Dermis blood vessel endothelial cell (primary cell): ENCODE measurements at regions not wholly inside any gene's neighbourhood (a gene's known extent, or its start where the extent isn't known, plus 50 kb on each side); places are given as distances from the start of the nearest gene placed in this dataset.
"Not testable (repeated sequence)": the region's sequence is repeated elsewhere in the genome, so short reads cannot be mapped to it uniquely, and the experiment has no call there.

Source experiments
- DNase-seq: peaks from one replicate; pipeline ENCODE4 v3.0.0; 2010

GRCh38 chr3:74269689-74270088, 344.8 kb downstream of the CNTN3 start:
- no peak for DNase-seq

GRCh38 chr3:74268753-74269152, 345.7 kb downstream of the CNTN3 start:
- DNase-seq, result no peak

GRCh38 chr3:74267588-74268184, 346.8 kb downstream of the CNTN3 start:
- peak; percentile 41 for DNase-seq

- no peak for DNase-seq
These were observed 347.3 kb downstream of the CNTN3 start for GRCh38 chr3:74267131-74267530.

- DNase-seq, result no peak
These were observed 349.4 kb downstream of the CNTN3 start for GRCh38 chr3:74265069-74265468.

GRCh38 chr3:74263031-74263430, 351.4 kb downstream of the CNTN3 start:
- DNase-seq, result no peak

- DNase-seq, result no peak
These were observed 381.4 kb downstream of the CNTN3 start for GRCh38 chr3:74233091-74233490.

GRCh38 chr3:74217467-74217866, 397.0 kb downstream of the CNTN3 start:
- no peak for DNase-seq

GRCh38 chr3:74214286-74214685, 400.2 kb downstream of the CNTN3 start:
- no peak for DNase-seq

GRCh38 chr3:74210739-74211138, 403.7 kb downstream of the CNTN3 start:
- no peak for DNase-seq

- no peak for DNase-seq
These were observed 413.5 kb downstream of the CNTN3 start for GRCh38 chr3:74200952-74201351.

- DNase-seq, result not testable (repeated sequence)
These were observed 435.8 kb downstream of the CNTN3 start for GRCh38 chr3:74178664-74179063.

GRCh38 chr3:74173090-74173489, 441.4 kb downstream of the CNTN3 start:
- no peak for DNase-seq

GRCh38 chr3:74167926-74168325, 446.5 kb downstream of the CNTN3 start:
- DNase-seq, result no peak

- DNase-seq, result no peak
These were observed 449.2 kb downstream of the CNTN3 start for GRCh38 chr3:74165211-74165610.

GRCh38 chr3:74149466-74149865, 465.0 kb downstream of the CNTN3 start:
- no peak for DNase-seq

GRCh38 chr3:74145277-74145676, 469.2 kb downstream of the CNTN3 start:
- DNase-seq, result no peak

- no peak for DNase-seq
These were observed 474.8 kb downstream of the CNTN3 start for GRCh38 chr3:74139648-74140047.

- no peak for DNase-seq
These were observed 476.7 kb downstream of the CNTN3 start for GRCh38 chr3:74137790-74138189.

GRCh38 chr3:74135808-74136207, 478.7 kb downstream of the CNTN3 start:
- no peak for DNase-seq

GRCh38 chr3:74134831-74135230, 479.6 kb downstream of the CNTN3 start:
- no peak for DNase-seq

- not testable (repeated sequence) for DNase-seq
These were observed 482.7 kb downstream of the CNTN3 start for GRCh38 chr3:74131546-74132328.

GRCh38 chr3:74129611-74130010, 484.8 kb downstream of the CNTN3 start:
- DNase-seq, result no peak

GRCh38 chr3:74129056-74129455, 485.4 kb downstream of the CNTN3 start:
- DNase-seq, result no peak

- no peak for DNase-seq
These were observed 487.2 kb downstream of the CNTN3 start for GRCh38 chr3:74127256-74127655.
